HG02798 (cell line): ENCODE measurements at regions not wholly inside any gene's neighbourhood (a gene's known extent, or its start where the extent isn't known, plus 50 kb on each side); places are given as distances from the start of the nearest gene placed in this dataset.
"Not testable (repeated sequence)": the region's sequence is repeated elsewhere in the genome, so short reads cannot be mapped to it uniquely, and the experiment has no call there.

Source experiments
- ATAC-seq: cut with Tn5 transposase; IDR thresholded peaks from one replicate; pipeline ENCODE4 v1.9.1; 2021; ENCODE audit warnings: mild to moderate bottlenecking; ENCODE audit not compliant: unreplicated experiment, poor library complexity

- ATAC-seq, result no peak
Observed at GRCh38 chrX:150269605-150270254, 93.4 kb upstream of the MAMLD1 start.

- no peak for ATAC-seq
Observed at GRCh38 chrX:150270622-150271021, 92.5 kb upstream of the MAMLD1 start.

- not testable (repeated sequence) for ATAC-seq
Observed at GRCh38 chrX:150273575-150274294, 89.4 kb upstream of the MAMLD1 start.

GRCh38 chrX:150282953-150283352 lies 80.2 kb upstream of the MAMLD1 start:
- no peak for ATAC-seq

- no peak for ATAC-seq
Observed at GRCh38 chrX:150291014-150291413, 72.1 kb upstream of the MAMLD1 start.

GRCh38 chrX:150293311-150294013 lies 69.7 kb upstream of the MAMLD1 start:
- no peak for ATAC-seq

GRCh38 chrX:150298841-150299551 lies 64.1 kb upstream of the MAMLD1 start:
- no peak for ATAC-seq

GRCh38 chrX:150299579-150299978 lies 63.5 kb upstream of the MAMLD1 start:
- no peak for ATAC-seq

- no peak for ATAC-seq
Observed at GRCh38 chrX:150303386-150304097, 59.6 kb upstream of the MAMLD1 start.

GRCh38 chrX:150306002-150306401 lies 57.1 kb upstream of the MAMLD1 start:
- no peak for ATAC-seq

GRCh38 chrX:150308041-150308440 lies 55.1 kb upstream of the MAMLD1 start:
- no peak for ATAC-seq

- no peak for ATAC-seq
Observed at GRCh38 chrX:150308532-150309157, 54.5 kb upstream of the MAMLD1 start.

GRCh38 chrX:150310417-150310816 lies 52.7 kb upstream of the MAMLD1 start:
- ATAC-seq, result no peak

GRCh38 chrX:150310881-150311280 lies 52.2 kb upstream of the MAMLD1 start:
- no peak for ATAC-seq

- no peak for ATAC-seq
Observed at GRCh38 chrX:150312931-150313330, 50.2 kb upstream of the MAMLD1 start.
